Liver (tissue), 7 donors: ENCODE measurements at regions not wholly inside any gene's neighbourhood (a gene's known extent, or its start where the extent isn't known, plus 50 kb on each side); places are given as distances from the start of the nearest gene placed in this dataset.
"Not testable (repeated sequence)": the region's sequence is repeated elsewhere in the genome, so short reads cannot be mapped to it uniquely, and the experiment has no call there.

Experiments used
- DNase-seq: peaks from one replicate; pipeline ENCODE4 v3.0.0-alpha.2; 2017; ENCODE audit warnings: low spot score
- H3K27ac ChIP-seq, 2 donors: one replicate each; pipeline ENCODE4 v1.7.0; 2013; ENCODE audit warnings: inconsistent platforms in 2 of 2, low read length in 2 of 2, control low read depth in 1 of 2, low read depth in 1 of 2, mild to moderate bottlenecking in 1 of 2
- H3K27me3 ChIP-seq, 4 donors: one replicate each; pipeline versions ENCODE4 v1.6.1 to v1.7.0; 2013; ENCODE audit warnings: low read length in 3 of 4, inconsistent platforms in 1 of 4, mild to moderate bottlenecking in 1 of 4, moderate library complexity in 1 of 4; ENCODE audit not compliant: control insufficient read depth in 4 of 4, insufficient read depth in 4 of 4
- H3K36me3 ChIP-seq, 4 donors: one replicate each; pipeline versions ENCODE4 v1.6.1 to v1.7.0; 2013; ENCODE audit warnings: low read length in 3 of 4, mild to moderate bottlenecking in 3 of 4, low read depth in 1 of 4, moderate library complexity in 1 of 4; ENCODE audit not compliant: control insufficient read depth in 4 of 4, insufficient read depth in 3 of 4
- H3K4me1 ChIP-seq, 4 donors: one replicate each; pipeline versions ENCODE4 v1.6.1 to v1.7.0; 2013; ENCODE audit warnings: low read length in 3 of 4, mild to moderate bottlenecking in 3 of 4, moderate library complexity in 1 of 4; ENCODE audit not compliant: control insufficient read depth in 4 of 4, insufficient read depth in 4 of 4
- H3K4me3 ChIP-seq, 3 donors: one replicate each; pipeline versions ENCODE4 v1.6.1 to v1.7.0; 2013; ENCODE audit warnings: low read length in 3 of 3, control low read depth in 1 of 3, low read depth in 1 of 3, mild to moderate bottlenecking in 1 of 3
- H3K9ac ChIP-seq, 2 donors: one replicate each; pipeline ENCODE4 v1.7.0; 2013; ENCODE audit warnings: low read length in 2 of 2, mild to moderate bottlenecking in 2 of 2, moderate library complexity in 2 of 2, control low read depth in 1 of 2, low read depth in 1 of 2
- H3K9me3 ChIP-seq, 4 donors: one replicate each; pipeline versions ENCODE4 v1.6.1 to v1.7.0; 2013; ENCODE audit warnings: low read length in 3 of 4; ENCODE audit not compliant: control insufficient read depth in 4 of 4
- ATF3 ChIP-seq: IDR thresholded peaks from 2 replicates; pipeline ENCODE4 v1.6.1; 2016; ENCODE audit warnings: antibody characterized with exemption
- FOXA2 ChIP-seq: IDR thresholded peaks from 2 replicates; pipeline ENCODE4 v1.6.1; 2016; ENCODE audit warnings: antibody characterized with exemption
- GABPA ChIP-seq, 2 donors: IDR thresholded peaks in 1 of 2; conservative IDR thresholded peaks in 1 of 2; 2 replicates each; pipeline ENCODE4 v1.6.1; 2016; ENCODE audit warnings: antibody characterized with exemption in 2 of 2, mild to moderate bottlenecking in 1 of 2, moderate library complexity in 1 of 2
- HNF4A ChIP-seq, 2 donors: conservative IDR thresholded peaks; 2 replicates each; pipeline ENCODE4 v1.6.1; 2016; ENCODE audit warnings: antibody characterized with exemption in 2 of 2, mild to moderate bottlenecking in 2 of 2
- HNF4G ChIP-seq: IDR thresholded peaks from 2 replicates; pipeline ENCODE4 v1.6.1; 2016; ENCODE audit warnings: antibody characterized with exemption
- JUND ChIP-seq, 2 donors: IDR thresholded peaks; 2 replicates each; pipeline ENCODE4 v1.6.1; 2016; ENCODE audit warnings: antibody characterized with exemption in 2 of 2
- NR2F2 ChIP-seq: IDR thresholded peaks from 2 replicates; pipeline ENCODE4 v1.6.1; 2016; ENCODE audit warnings: antibody characterized with exemption
- RAD21 ChIP-seq, 2 donors: IDR thresholded peaks; 2 replicates each; pipeline ENCODE4 v1.6.1; 2016; ENCODE audit warnings: antibody characterized with exemption in 2 of 2, mild to moderate bottlenecking in 2 of 2
- REST ChIP-seq: IDR thresholded peaks from 2 replicates; pipeline ENCODE4 v1.6.1; 2016; ENCODE audit warnings: antibody characterized with exemption, mild to moderate bottlenecking
- RXRA ChIP-seq, 2 donors: IDR thresholded peaks; 2 replicates each; pipeline ENCODE4 v1.6.1; 2017 to 2018; ENCODE audit warnings: antibody characterized with exemption in 2 of 2, mild to moderate bottlenecking in 1 of 2
- SP1 ChIP-seq: IDR thresholded peaks from 2 replicates; pipeline ENCODE4 v1.6.1; 2018; ENCODE audit warnings: antibody characterized with exemption, mild to moderate bottlenecking
- TAF1 ChIP-seq: conservative IDR thresholded peaks from 2 replicates; pipeline ENCODE4 v1.6.1; 2016; ENCODE audit warnings: antibody characterized with exemption, mild to moderate bottlenecking
- YY1 ChIP-seq: IDR thresholded peaks from 2 replicates; pipeline ENCODE4 v1.6.1; 2016; ENCODE audit warnings: antibody characterized with exemption, mild to moderate bottlenecking
- ZBTB33 ChIP-seq: IDR thresholded peaks from 2 replicates; pipeline ENCODE4 v1.6.1; 2016; ENCODE audit warnings: antibody characterized with exemption
- WGBS: extraction: QIAGEN DNeasy Blood & Tissue Kit; methylation state at CpG from one replicate; pipeline ENCODE4 v1.1.7; 2013; 5-methylcytosine and 5-hydroxymethylcytosine counted together
- donor health status: healthy.
- donor health status: healthy.
- donor health status: healthy.
- donor health status: healthy.

- no peaks in the 10 kb centered on the region for H3K36me3 ChIP-seq
- H3K4me3 ChIP-seq: no peak overlapping the region
- H3K27ac ChIP-seq: no peak overlapping the region
- peaks cover 0 to 3% (median 0%) of the 10 kb centered on the region in 4 donors for H3K27me3 ChIP-seq
- DNase-seq: no peak
- no peak for TF ChIP-seq FOXA2
- TF ChIP-seq HNF4A (conservative IDR thresholded peaks at IDR 0.05): no peak
- TF ChIP-seq REST: no peak
- TF ChIP-seq TAF1: no peak
- no peak for TF ChIP-seq GABPA (IDR thresholded peaks at IDR 0.05 in 1 of 2, conservative IDR thresholded peaks at IDR 0.05 in 1 of 2)
- no peak for TF ChIP-seq JUND (IDR thresholded peaks at IDR 0.05)
- TF ChIP-seq HNF4G: no peak
- TF ChIP-seq YY1: no peak
- TF ChIP-seq RAD21 (IDR thresholded peaks at IDR 0.05): no peak
- no peak for TF ChIP-seq NR2F2
- no peak for TF ChIP-seq SP1
- no peak for TF ChIP-seq ATF3
- H3K9ac ChIP-seq: no peak overlapping the region
- WGBS: 74% methylated on average over 3 of the region's 3 CpGs
- H3K4me1 ChIP-seq: no peaks in the 10 kb centered on the region
- no peaks in the 10 kb centered on the region for H3K9me3 ChIP-seq
These were observed 100.3 kb upstream of the NDST4 start for GRCh38 chr4:115213716-115214115.

- Histone ChIP-seq H3K36me3 (no peaks in the 10 kb centered on the region), H3K9ac (no peak overlapping the region), H3K9me3 (no peaks in the 10 kb centered on the region), H3K27ac (no peak overlapping the region), H3K27me3 (no peaks in the 10 kb centered on the region), H3K4me3 (no peak overlapping the region), H3K4me1 (no peaks in the 10 kb centered on the region)
- 86% methylated on average over 3 of the region's 3 CpGs for WGBS
- DNase-seq: no peak
- TF ChIP-seq RXRA (IDR thresholded peaks at IDR 0.05) (no peak), ZBTB33 (no peak), ATF3 (no peak), REST (no peak), YY1 (no peak)
These were observed 87.6 kb upstream of the NDST4 start for GRCh38 chr4:115201042-115201330.

- 96% methylated on average over 30 of the region's 30 CpGs for WGBS
- not testable (repeated sequence) for DNase-seq, H3K27ac ChIP-seq, H3K27me3 ChIP-seq, H3K9me3 ChIP-seq, H3K36me3 ChIP-seq, H3K9ac ChIP-seq, H3K4me3 ChIP-seq, H3K4me1 ChIP-seq
These were observed 87.0 kb upstream of the NDST4 start for GRCh38 chr4:115200201-115201041.

- not testable (repeated sequence) for H3K36me3 ChIP-seq, H3K4me3 ChIP-seq, H3K4me1 ChIP-seq, DNase-seq, H3K9me3 ChIP-seq, H3K9ac ChIP-seq, H3K27me3 ChIP-seq, H3K27ac ChIP-seq
These were observed 81.2 kb upstream of the NDST4 start for GRCh38 chr4:115194612-115195011.
